T-helper 2 cell treated with Interferon-gamma antibody and Interleukin-4, amounts not matched to agents 5 μg/mL and 100 μg/mL, for 36 hours (primary cell): ENCODE measurements at regions not wholly inside any gene's neighbourhood (a gene's known extent, or its start where the extent isn't known, plus 50 kb on each side); places are given as distances from the start of the nearest gene placed in this dataset.

ENCODE experiments used
- DNase-seq: peaks from one replicate; pipeline ENCODE4 v3.0.0; 2021; ENCODE audit warnings: low spot score
- H3K27ac Mint-ChIP-seq: one replicate; pipeline ENCODE4 v1.8.0; 2021; ENCODE audit warnings: mild to moderate bottlenecking, mixed read lengths
- H3K27me3 Mint-ChIP-seq: one replicate; pipeline ENCODE4 v1.8.0; 2021; ENCODE audit warnings: low read depth, mixed read lengths
- H3K36me3 Mint-ChIP-seq: one replicate; pipeline ENCODE4 v1.8.0; 2021; ENCODE audit warnings: low read depth, mixed read lengths
- H3K4me1 Mint-ChIP-seq: one replicate; pipeline ENCODE4 v1.8.0; 2021; ENCODE audit warnings: low read depth, mixed read lengths
- H3K4me3 Mint-ChIP-seq: one replicate; pipeline ENCODE4 v1.8.0; 2022; ENCODE audit warnings: mild to moderate bottlenecking, moderate library complexity, mixed read lengths
- H3K9me3 Mint-ChIP-seq: one replicate; pipeline ENCODE4 v1.8.0; 2021; ENCODE audit warnings: mixed read lengths

- no peak overlapping the region for H3K27ac Mint-ChIP-seq
These were observed 84.4 kb upstream of the HS6ST1 start for GRCh38 chr2:128402911-128403670.

GRCh38 chr2:128403814-128404708 lies 85.4 kb upstream of the HS6ST1 start:
- DNase-seq = no peak
- no peak overlapping the region for H3K4me3 Mint-ChIP-seq
- H3K27me3 Mint-ChIP-seq = peaks cover 25% of the 10 kb centered on the region
- H3K9me3 Mint-ChIP-seq = no peaks in the 10 kb centered on the region
- H3K36me3 Mint-ChIP-seq = no peaks in the 10 kb centered on the region
- no peak overlapping the region for H3K27ac Mint-ChIP-seq
- peaks cover 3% of the 10 kb centered on the region for H3K4me1 Mint-ChIP-seq

More at GRCh38 chr2:128402911-128403670, 84.4 kb upstream of the HS6ST1 start:
- no peak for DNase-seq
- H3K9me3 Mint-ChIP-seq = no peaks in the 10 kb centered on the region
- peaks cover 31% of the 10 kb centered on the region for H3K27me3 Mint-ChIP-seq
- H3K36me3 Mint-ChIP-seq = no peaks in the 10 kb centered on the region
- H3K4me3 Mint-ChIP-seq = no peak overlapping the region
- H3K4me1 Mint-ChIP-seq = peaks cover 3% of the 10 kb centered on the region

GRCh38 chr2:128404709-128405466 lies 86.2 kb upstream of the HS6ST1 start:
- Mint-ChIP-seq H3K9me3 (no peaks in the 10 kb centered on the region), H3K4me1 (peaks cover 1% of the 10 kb centered on the region), H3K27ac (peak overlapping the region; percentile 13), H3K27me3 (peaks cover 18% of the 10 kb centered on the region), H3K4me3 (no peak overlapping the region), H3K36me3 (no peaks in the 10 kb centered on the region)
- no peak for DNase-seq

GRCh38 chr2:128405467-128405900 lies 86.8 kb upstream of the HS6ST1 start:
- peaks cover 16% of the 10 kb centered on the region for H3K27me3 Mint-ChIP-seq
- no peaks in the 10 kb centered on the region for H3K9me3 Mint-ChIP-seq
- H3K36me3 Mint-ChIP-seq = no peaks in the 10 kb centered on the region
- DNase-seq = no peak
- H3K4me3 Mint-ChIP-seq = no peak overlapping the region
- H3K4me1 Mint-ChIP-seq = no peaks in the 10 kb centered on the region
- H3K27ac Mint-ChIP-seq = no peak overlapping the region

- Mint-ChIP-seq H3K4me1 (no peaks in the 10 kb centered on the region), H3K9me3 (no peaks in the 10 kb centered on the region), H3K4me3 (no peak overlapping the region), H3K27me3 (peaks cover 10% of the 10 kb centered on the region), H3K27ac (no peak overlapping the region), H3K36me3 (no peaks in the 10 kb centered on the region)
- DNase-seq = no peak
These were observed 87.4 kb upstream of the HS6ST1 start for GRCh38 chr2:128405981-128406613.

GRCh38 chr2:128406736-128407554 lies 88.3 kb upstream of the HS6ST1 start:
- Mint-ChIP-seq H3K4me3 (no peak overlapping the region), H3K9me3 (no peaks in the 10 kb centered on the region), H3K27me3 (peaks cover 5% of the 10 kb centered on the region), H3K4me1 (no peaks in the 10 kb centered on the region), H3K27ac (no peak overlapping the region), H3K36me3 (no peaks in the 10 kb centered on the region)
- no peak for DNase-seq

GRCh38 chr2:128408349-128409305 lies 90.0 kb upstream of the HS6ST1 start:
- no peak overlapping the region for H3K4me3 Mint-ChIP-seq
- DNase-seq = no peak
- H3K27ac Mint-ChIP-seq = no peak overlapping the region
- H3K36me3 Mint-ChIP-seq = no peaks in the 10 kb centered on the region
- H3K27me3 Mint-ChIP-seq = peaks cover 5% of the 10 kb centered on the region
- no peaks in the 10 kb centered on the region for H3K9me3 Mint-ChIP-seq
- peaks cover 7% of the 10 kb centered on the region for H3K4me1 Mint-ChIP-seq

- Mint-ChIP-seq H3K4me1 (peaks cover 14% of the 10 kb centered on the region), H3K9me3 (no peaks in the 10 kb centered on the region), H3K27me3 (no peaks in the 10 kb centered on the region), H3K27ac (no peak overlapping the region), H3K36me3 (no peaks in the 10 kb centered on the region), H3K4me3 (no peak overlapping the region)
- DNase-seq = no peak
These were observed 90.8 kb upstream of the HS6ST1 start for GRCh38 chr2:128409326-128410034.

GRCh38 chr2:128410035-128410757 lies 91.5 kb upstream of the HS6ST1 start:
- H3K4me3 Mint-ChIP-seq = no peak overlapping the region
- no peaks in the 10 kb centered on the region for H3K36me3 Mint-ChIP-seq
- H3K27ac Mint-ChIP-seq = no peak overlapping the region
- H3K27me3 Mint-ChIP-seq = no peaks in the 10 kb centered on the region
- DNase-seq = no peak
- peaks cover 14% of the 10 kb centered on the region for H3K4me1 Mint-ChIP-seq
- H3K9me3 Mint-ChIP-seq = no peaks in the 10 kb centered on the region

- H3K36me3 Mint-ChIP-seq = no peaks in the 10 kb centered on the region
- H3K27me3 Mint-ChIP-seq = no peaks in the 10 kb centered on the region
- peaks cover 14% of the 10 kb centered on the region for H3K4me1 Mint-ChIP-seq
- DNase-seq = no peak
- no peaks in the 10 kb centered on the region for H3K9me3 Mint-ChIP-seq
- no peak overlapping the region for H3K27ac Mint-ChIP-seq
- H3K4me3 Mint-ChIP-seq = no peak overlapping the region
These were observed 92.1 kb upstream of the HS6ST1 start for GRCh38 chr2:128410758-128411215.

GRCh38 chr2:128411431-128411830 lies 92.8 kb upstream of the HS6ST1 start:
- Mint-ChIP-seq H3K4me3 (no peak overlapping the region), H3K36me3 (no peaks in the 10 kb centered on the region), H3K27me3 (no peaks in the 10 kb centered on the region), H3K9me3 (no peaks in the 10 kb centered on the region), H3K27ac (no peak overlapping the region), H3K4me1 (peaks cover 14% of the 10 kb centered on the region)
- no peak for DNase-seq
